HG03095 (cell line): ENCODE measurements at regions not wholly inside any gene's neighbourhood (a gene's known extent, or its start where the extent isn't known, plus 50 kb on each side); places are given as distances from the start of the nearest gene placed in this dataset.
"Not testable (repeated sequence)": the region's sequence is repeated elsewhere in the genome, so short reads cannot be mapped to it uniquely, and the experiment has no call there.

Experiments
- ATAC-seq: cut with Tn5 transposase; IDR thresholded peaks from one replicate; pipeline ENCODE4 v1.9.1; 2021; ENCODE audit warnings: moderate library complexity; ENCODE audit not compliant: unreplicated experiment

DNA sequence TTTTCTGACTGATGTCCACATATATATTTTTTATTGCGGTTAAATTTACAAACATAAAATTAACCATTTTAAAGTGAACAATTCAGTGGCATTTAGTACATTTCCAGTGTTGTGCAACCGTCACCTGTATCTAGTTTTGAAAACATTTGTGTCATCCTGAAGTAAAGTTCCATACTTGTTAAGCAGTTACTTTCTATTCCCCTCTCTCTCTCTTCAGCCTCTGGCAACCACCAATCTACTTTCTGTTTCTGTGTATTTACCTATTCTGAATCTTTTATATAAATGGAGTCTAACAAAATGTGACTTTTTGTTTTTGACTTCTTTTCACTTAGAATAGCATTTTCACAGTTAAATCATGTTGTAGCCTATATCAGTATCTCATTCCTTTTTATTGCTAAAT, 480.1 kb upstream of the SMARCA2 start:
- no peak for ATAC-seq

- no peak for ATAC-seq
Measured at GRCh38 chr9:1535599-1535998, 479.5 kb upstream of the SMARCA2 start.

GRCh38 chr9:1536522-1537170, 478.5 kb upstream of the SMARCA2 start:
- peak; percentile 73 for ATAC-seq

DNA sequence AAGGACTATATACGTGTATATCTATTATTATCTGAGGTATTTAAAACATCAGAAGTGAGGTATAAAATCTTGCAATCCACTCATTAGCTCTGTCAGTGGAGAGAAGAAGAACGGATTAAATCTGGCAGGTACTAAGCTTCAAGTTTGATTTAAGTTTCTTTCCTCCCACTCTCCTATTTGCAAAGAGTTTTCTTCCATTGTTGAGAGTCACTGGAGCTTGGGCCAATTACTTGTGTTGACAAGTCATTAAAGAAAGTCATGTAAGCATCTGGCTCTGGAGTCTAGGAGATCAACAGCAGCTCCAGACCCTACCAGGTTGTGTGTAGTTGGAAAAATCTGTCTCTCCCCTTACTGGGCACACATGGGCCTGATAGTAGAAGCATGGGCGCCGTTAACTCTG, 476.8 kb upstream of the SMARCA2 start:
- ATAC-seq = no peak

GRCh38 chr9:1539216-1539615, 475.9 kb upstream of the SMARCA2 start:
- ATAC-seq = no peak

DNA sequence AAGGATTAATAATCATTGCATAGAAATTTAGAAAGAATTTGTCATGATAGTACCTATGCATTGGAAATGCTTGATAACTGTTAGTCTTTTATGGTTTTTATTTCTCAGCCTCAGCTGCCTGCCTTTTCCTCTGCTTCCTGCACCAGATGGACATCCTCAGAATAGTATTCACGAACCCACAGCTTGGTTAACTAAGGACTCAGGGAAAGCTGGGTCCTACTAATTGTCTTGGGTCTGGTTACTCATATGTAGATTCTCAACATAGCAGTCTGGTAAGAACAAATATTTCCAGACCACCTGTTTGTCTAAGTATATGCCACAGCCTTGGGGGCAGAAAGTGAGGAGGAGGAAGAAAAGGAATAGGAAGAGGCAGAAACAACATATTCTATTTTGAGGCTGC, 464.5 kb upstream of the SMARCA2 start:
- no peak for ATAC-seq

DNA sequence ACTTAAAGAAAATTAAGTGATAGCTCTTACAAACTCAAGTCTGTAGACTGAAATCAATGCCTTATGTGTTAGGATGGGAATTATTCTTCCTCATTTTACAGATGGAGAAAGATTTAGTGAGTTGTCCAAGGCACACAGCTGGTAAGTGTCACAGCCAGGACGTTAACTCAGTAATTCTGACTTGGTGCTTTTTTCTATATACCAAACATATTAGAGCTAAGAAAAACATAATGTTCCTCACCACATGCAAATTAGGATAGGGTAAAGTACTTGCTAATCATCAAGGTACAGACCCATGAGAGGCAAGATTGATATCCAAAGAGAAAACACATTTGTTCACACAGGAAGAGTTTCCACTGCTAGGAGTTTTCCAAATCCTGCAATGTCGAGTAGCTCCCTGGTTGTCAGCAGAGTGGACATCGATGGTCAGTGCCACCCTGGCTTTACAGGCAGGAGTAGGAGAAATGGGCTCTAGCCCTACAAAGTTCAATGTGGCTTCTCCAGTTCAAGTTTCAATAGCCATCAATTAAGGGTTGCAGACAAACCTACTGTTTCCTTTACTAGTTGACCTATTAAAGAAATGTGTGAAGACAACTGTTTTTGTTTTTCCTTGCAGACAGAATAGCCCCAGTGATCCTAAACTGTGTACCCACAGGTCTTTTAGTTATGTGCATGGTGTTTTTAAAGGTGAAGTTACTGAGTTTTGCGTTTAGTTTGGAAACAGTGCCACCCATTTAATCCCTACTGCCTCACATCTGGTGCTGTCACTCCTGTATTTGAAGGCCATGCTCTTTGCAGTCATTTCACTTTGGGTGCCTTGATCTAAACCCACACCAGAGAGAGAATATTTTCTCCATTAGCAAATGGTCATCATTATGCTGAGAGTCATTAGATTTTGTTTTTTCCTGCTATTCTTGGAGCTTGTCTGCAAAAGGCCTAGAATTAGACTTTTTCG, 460.8 kb upstream of the SMARCA2 start:
- no peak for ATAC-seq

DNA sequence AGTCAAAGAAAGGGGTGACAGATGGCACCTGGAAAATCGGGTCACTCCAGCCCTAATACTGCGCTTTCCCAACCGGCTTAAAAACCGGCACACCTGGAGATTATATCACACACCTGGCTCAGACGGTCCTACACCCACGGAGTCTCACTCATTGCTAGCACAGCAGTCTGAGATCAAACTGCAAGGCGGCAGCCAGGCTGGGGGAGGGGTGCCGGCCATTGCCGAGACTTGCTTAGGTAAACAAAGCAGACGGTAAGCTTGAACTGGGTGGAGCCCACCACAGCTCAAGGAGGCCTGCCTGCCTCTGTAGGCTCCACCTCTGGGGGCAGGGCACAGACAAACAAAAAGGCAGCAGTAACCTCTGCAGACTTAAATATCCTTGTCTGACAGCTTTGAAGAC, 456.5 kb upstream of the SMARCA2 start:
- not testable (repeated sequence) for ATAC-seq

GRCh38 chr9:1575939-1576338, 439.2 kb upstream of the SMARCA2 start:
- ATAC-seq = no peak

- peak; percentile 93 for ATAC-seq
Measured at GRCh38 chr9:1580215-1580614, 434.9 kb upstream of the SMARCA2 start.

DNA sequence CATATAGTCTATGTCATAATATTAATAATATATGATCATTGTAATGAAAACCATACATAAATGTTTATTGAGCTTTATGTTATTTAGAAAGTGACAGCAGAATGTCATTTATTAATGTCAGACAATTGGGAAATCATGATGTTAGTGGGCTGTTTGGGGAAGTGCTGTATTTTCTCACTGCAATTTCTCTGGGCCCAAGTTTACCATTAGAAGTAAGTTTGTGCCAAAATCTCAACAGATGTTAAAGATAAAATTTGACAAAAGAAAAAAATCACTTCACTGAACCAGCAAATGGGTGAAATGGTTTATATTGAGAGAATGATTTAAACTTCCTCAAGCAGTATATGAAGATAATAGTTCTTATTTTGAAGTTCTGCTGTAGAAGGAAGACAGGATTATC, 433.2 kb upstream of the SMARCA2 start:
- no peak for ATAC-seq

DNA sequence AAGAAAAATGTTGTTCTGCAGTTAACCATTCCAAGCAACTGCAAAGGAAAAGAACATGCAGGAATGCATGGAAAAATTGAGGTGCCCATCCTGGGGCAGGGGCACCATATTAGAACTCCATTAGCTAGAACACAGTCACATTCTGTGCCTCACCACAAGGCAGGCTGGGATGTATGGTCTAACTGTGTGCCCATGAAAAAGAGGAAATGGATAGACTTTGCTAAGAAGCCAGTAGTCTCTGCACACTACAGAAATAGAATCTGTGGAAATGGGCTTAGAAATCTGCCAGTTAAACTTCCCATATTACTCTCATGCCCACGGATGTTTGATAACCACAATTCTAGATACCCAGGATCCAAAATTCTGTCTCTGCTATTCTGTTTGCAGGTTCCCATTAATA, 423.8 kb upstream of the SMARCA2 start:
- no peak for ATAC-seq

DNA sequence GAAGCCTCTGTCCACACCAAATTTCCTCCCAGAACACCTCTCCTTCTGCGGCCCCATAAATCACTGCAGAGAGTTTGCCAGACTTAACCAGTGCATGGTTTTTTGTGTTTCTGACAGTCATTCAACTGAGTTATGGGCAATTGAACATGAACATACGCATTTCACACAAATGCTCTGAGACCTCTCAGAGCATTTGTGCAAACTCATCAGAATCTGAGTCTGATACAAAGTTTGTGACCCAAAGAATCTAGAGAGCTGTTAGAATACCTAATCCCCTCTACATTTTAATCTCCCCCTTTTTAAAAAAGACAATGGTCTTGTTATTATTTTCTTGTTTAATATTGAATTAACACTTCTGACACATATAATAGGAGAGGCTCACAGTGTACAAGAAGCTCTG, 416.9 kb upstream of the SMARCA2 start:
- ATAC-seq = no peak

- no peak for ATAC-seq
Measured at GRCh38 chr9:1599961-1600360, 415.2 kb upstream of the SMARCA2 start.

DNA sequence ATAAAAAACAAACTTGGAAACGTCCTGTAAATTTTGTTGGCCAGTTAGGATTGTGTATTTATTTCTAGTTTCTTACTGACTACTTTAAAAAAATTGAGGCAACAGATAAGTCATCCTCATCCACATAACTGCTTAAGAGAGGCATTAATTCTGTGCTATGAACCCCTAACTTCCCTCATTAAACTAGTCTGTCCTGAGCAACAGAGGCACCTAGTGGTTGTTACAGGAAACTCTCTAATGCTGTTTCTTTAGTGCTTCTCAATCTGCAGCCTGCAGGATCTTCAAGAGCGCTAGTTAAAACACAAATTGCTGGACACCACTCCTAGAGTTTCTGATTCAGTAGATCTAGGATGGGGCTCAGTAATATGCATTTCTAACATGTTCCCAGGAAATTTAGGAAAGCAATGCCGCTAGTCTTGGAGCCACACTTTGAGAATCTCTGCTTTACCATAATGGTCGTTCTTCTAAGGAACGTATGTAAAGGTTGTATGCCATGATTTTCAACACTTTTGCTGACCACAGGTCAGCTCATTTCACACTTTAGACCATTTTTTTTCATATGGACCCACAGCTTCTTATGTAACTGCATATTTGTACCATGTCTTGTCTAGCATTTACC, 410.1 kb upstream of the SMARCA2 start:
- ATAC-seq = peak; percentile 86

DNA sequence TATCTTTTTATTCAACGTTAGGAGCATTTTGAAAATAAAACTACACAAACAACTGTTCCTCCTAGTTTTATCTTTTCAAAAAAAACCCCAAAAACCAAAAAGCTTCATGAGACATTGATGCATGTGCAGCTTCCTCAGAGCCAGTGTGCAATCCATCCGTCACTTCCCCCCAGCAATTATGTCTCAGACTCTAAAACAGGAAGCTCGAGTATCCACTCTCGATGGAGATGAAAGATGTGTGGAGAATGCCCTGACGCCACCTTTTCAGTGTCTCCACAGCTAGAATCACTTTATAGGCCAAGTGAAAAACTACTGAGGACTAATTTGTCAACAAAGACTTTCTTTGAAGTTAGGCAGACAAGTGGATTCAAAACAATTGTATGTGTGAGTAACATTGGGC, 408.9 kb upstream of the SMARCA2 start:
- no peak for ATAC-seq

DNA sequence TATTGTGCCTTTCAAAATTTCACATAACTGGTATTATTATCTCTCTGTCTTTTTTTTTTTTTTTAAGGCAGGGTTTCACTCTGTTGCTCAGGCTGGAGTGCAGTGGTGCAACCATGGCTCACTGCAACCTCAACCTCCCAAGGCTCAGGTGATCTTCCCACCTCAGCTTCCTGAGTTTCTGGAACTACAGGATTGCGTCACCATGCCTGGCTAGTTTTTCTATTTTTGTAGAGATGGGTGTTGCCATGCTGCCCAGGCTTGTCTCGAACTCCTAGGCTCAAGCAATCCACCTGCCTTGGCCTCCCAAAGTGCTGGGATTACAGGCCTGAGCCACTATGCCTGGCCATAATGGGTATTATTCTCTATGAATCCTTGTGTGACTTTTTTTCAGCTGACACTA, 402.3 kb upstream of the SMARCA2 start:
- no peak for ATAC-seq

DNA sequence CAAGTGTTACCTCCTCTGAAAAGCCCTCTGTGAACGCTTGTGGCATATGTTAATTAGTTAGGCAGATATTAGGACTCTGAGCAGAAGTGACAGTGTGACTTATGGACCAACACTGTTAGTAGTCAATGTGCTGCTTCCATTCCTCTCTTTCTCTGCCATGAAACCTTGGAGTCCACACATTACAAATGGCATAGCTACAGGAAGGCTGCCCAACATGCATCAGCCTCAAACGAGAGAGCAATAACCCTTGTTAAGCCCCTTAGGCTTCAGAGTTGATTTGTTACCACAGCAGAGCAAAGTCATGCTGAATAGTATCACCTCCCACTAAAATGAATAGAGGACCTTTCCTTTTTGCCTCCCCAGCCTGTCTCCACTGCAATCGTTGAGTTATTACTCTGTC, 397.7 kb upstream of the SMARCA2 start:
- no peak for ATAC-seq

GRCh38 chr9:1619915-1620710, 395.0 kb upstream of the SMARCA2 start:
- ATAC-seq = no peak

DNA sequence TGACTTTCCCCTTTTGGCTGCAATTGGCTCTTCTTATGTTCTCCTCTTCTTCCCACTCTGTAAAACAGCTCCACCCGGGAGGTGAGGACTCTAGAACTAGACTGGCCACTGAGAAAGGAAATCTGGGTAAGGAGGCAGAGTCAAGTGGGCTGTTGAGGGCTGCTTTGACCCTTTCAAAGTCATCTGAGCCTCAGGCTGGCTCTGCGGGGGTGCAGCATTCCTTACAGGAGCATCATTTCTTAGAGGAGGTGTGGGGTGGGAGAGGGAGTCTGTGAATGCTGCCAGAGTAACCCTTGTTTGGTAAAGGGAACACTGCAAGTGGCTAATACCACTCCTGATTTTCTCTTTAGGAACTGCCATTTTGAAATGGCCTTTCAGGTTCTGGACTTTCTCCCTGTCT, 377.7 kb upstream of the SMARCA2 start:
- no peak for ATAC-seq

DNA sequence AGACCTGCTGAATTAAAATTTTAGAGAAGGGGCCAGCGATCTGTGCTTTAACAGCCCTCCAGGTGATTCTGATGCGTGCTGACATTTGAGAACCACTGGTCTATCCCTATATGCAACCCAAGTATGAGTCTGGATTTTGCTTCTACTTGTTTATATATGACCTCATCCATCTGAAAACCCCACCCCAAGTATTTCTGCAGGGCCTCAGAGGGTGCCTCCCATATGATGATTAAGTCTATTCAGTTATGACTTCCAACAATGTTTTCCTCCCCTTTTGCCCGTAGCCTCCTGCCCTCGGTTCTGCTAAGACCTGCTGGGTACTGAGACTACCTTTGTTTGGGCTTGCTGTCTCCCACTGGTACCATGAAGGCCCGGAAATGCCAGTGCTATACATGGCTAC, 376.0 kb upstream of the SMARCA2 start:
- ATAC-seq = no peak
